Ishikawa (cell line): ENCODE measurements at regions not wholly inside any gene's neighbourhood (a gene's known extent, or its start where the extent isn't known, plus 50 kb on each side); places are given as distances from the start of the nearest gene placed in this dataset.

ENCODE experiments used
- CEBPB ChIP-seq: IDR thresholded peaks from 2 replicates; pipeline ENCODE4 v1.6.1; 2012
- CREB1 ChIP-seq: IDR thresholded peaks from 2 replicates; pipeline ENCODE4 v1.6.1; 2012; ENCODE audit warnings: low read depth
- EP300 ChIP-seq: IDR thresholded peaks from 2 replicates; pipeline ENCODE4 v1.6.1; 2012; ENCODE audit warnings: borderline replicate concordance
- FOXM1 ChIP-seq: IDR thresholded peaks from 2 replicates; pipeline ENCODE4 v1.6.1; 2012; ENCODE audit warnings: low read depth, borderline replicate concordance
- MAX ChIP-seq: IDR thresholded peaks from 2 replicates; pipeline ENCODE4 v1.6.1; 2012
- NFIC ChIP-seq: IDR thresholded peaks from 2 replicates; pipeline ENCODE4 v1.6.1; 2012
- RAD21 ChIP-seq: IDR thresholded peaks from 2 replicates; pipeline ENCODE4 v1.6.1; 2012; ENCODE audit warnings: low read depth
- TAF1 ChIP-seq: IDR thresholded peaks from 2 replicates; pipeline ENCODE4 v1.6.1; 2012; ENCODE audit warnings: low read depth, mild to moderate bottlenecking
- TEAD4 ChIP-seq: IDR thresholded peaks from 2 replicates; pipeline ENCODE4 v1.6.1; 2012
- USF1 ChIP-seq: IDR thresholded peaks from 2 replicates; pipeline ENCODE4 v1.6.1; 2012
- ZBTB7A ChIP-seq: IDR thresholded peaks from 2 replicates; pipeline ENCODE4 v1.6.1; 2012; ENCODE audit warnings: low read depth

GRCh38 chr4:124070688-124071484 lies 641.6 kb downstream of the ANKRD50 start:
- TF ChIP-seq FOXM1: no peak
- TF ChIP-seq MAX: no peak
- TF ChIP-seq CEBPB: no peak
- TF ChIP-seq USF1: no peak
- no peak for TF ChIP-seq TEAD4
- TF ChIP-seq RAD21: no peak
- TF ChIP-seq CREB1: no peak
- TF ChIP-seq TAF1: no peak
- no peak for TF ChIP-seq NFIC
- TF ChIP-seq ZBTB7A: no peak
- no peak for TF ChIP-seq EP300
